Hepatocyte (in vitro differentiated cells): ENCODE measurements at regions not wholly inside any gene's neighbourhood (a gene's known extent, or its start where the extent isn't known, plus 50 kb on each side); places are given as distances from the start of the nearest gene placed in this dataset.

Experiments
- CTCF ChIP-seq: fragments of 200-600 bp; sonication (generic); IDR thresholded peaks from 2 replicates; pipeline ENCODE4 v1.5.1; 2016; ENCODE audit warnings: antibody characterized with exemption, mild to moderate bottlenecking; ENCODE audit not compliant: poor library complexity
- EZH2 ChIP-seq: fragments of 200-600 bp; sonication (generic); IDR thresholded peaks from 2 replicates; pipeline ENCODE4 v1.6.1; 2016; ENCODE audit warnings: antibody characterized with exemption, mild to moderate bottlenecking, borderline replicate concordance

GRCh38 chr6:138647006-138647405 lies 126.6 kb upstream of the CCDC28A start:
- TF ChIP-seq CTCF: no peak
- no peak for TF ChIP-seq EZH2
